PFSK-1 (cell line): ENCODE measurements at regions not wholly inside any gene's neighbourhood (a gene's known extent, or its start where the extent isn't known, plus 50 kb on each side); places are given as distances from the start of the nearest gene placed in this dataset.

Experiments used
- FOXP2 ChIP-seq: optimal IDR thresholded peaks from 2 replicates; pipeline ENCODE3; 2011; ENCODE audit warnings: borderline replicate concordance, control low read depth, inconsistent platforms; ENCODE audit not compliant: insufficient read depth; ENCODE audit errors: extremely low read length, extremely low read depth
- POLR2AphosphoS5 ChIP-seq: IDR thresholded peaks from 2 replicates; pipeline ENCODE4 v1.6.1; 2012; ENCODE audit warnings: low read depth, mild to moderate bottlenecking, control low read depth, low read length, moderate library complexity

DNA sequence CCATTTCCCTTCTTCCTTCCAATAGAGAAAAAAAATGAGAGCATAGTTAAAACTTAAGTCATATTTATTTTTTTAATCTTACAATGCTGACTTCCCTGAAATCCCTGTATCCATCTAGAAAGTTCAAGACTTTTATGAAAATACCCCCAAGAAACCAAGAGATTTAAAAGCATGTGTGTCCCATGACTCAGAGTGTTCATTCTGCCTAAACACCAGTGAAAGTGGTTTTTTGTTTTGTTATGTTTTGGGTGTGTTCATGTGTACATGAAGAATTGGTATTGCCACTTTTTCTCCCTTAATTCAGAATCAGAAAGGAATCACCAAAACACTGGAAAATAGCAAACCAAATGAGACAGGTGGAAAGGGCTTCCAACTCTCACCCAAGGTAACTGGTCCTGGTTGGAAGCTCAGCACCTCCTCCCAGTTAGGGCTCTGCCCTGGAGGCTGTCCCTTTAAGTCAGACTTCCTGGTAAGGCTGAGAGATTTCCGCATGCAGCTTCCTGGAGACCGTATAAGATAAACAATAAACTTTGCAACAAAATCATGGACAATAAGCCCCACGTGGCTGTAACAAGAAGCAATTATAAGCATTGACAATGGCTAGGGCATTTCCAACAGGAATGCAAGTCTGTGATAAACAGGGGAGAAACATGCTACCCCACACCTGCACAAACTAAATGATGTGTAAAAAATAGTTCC lies 121.9 kb upstream of the ARHGEF3 start:
- TF ChIP-seq FOXP2 (no peak), POLR2AphosphoS5 (no peak)
